ENCODE measurements at regions not wholly inside any gene's neighbourhood (a gene's known extent, or its start where the extent isn't known, plus 50 kb on each side); places are given as distances from the start of the nearest gene placed in this dataset.

GRCh38 chr9:120257483-120257882 lies 322.5 kb downstream of the CDK5RAP2 start:
- no peak overlapping the region for H3K27ac ChIP-seq (ENCODE audit: low read length)
- no peak overlapping the region for H3K4me2 ChIP-seq (ENCODE audit: low read length)
- H3K36me3 ChIP-seq (replicated peaks; ENCODE audit: low read depth, low read length): no peaks in the 10 kb centered on the region
- H3K4me1 ChIP-seq (ENCODE audit: low read length): peaks cover 17% of the 10 kb centered on the region
- H4K20me1 ChIP-seq (ENCODE audit: insufficient read depth, low read length): no peaks in the 10 kb centered on the region; the same call in 1 of the 2 replicates
- peaks cover 28% of the 10 kb centered on the region for H3K27me3 ChIP-seq (ENCODE audit: low read depth, low read length)
- no peaks in the 10 kb centered on the region for H3K79me2 ChIP-seq (ENCODE audit: low read length)
- H2AFZ ChIP-seq (ENCODE audit: low read depth, low read length): no peak overlapping the region
- H3K4me3 ChIP-seq (ENCODE audit: low read length): no peak overlapping the region
- no peak for TF ChIP-seq EZH2phosphoT487 (IDR thresholded peaks at IDR 0.05; ENCODE audit: low read depth)
- TF ChIP-seq CTCF (IDR thresholded peaks at IDR 0.05; ENCODE audit: low read depth, low read length): no peak
- no peaks in the 10 kb centered on the region for H3K9me3 ChIP-seq (ENCODE audit: insufficient read depth, low read length)
- H3K9ac ChIP-seq (ENCODE audit: low read length): no peak overlapping the region

GRCh38 chr9:120256146-120256545 lies 323.8 kb downstream of the CDK5RAP2 start:
- no peak for TF ChIP-seq CTCF (IDR thresholded peaks at IDR 0.05; ENCODE audit: low read depth, low read length)
- TF ChIP-seq EZH2phosphoT487 (IDR thresholded peaks at IDR 0.05; ENCODE audit: low read depth): no peak
- no peak overlapping the region for H3K9ac ChIP-seq (ENCODE audit: low read length)
- no peaks in the 10 kb centered on the region for H3K9me3 ChIP-seq (ENCODE audit: insufficient read depth, low read length)
- H3K27me3 ChIP-seq (ENCODE audit: low read depth, low read length): peaks cover 33% of the 10 kb centered on the region
- H4K20me1 ChIP-seq (ENCODE audit: insufficient read depth, low read length): no peaks in the 10 kb centered on the region; the same call in 1 of the 2 replicates
- no peaks in the 10 kb centered on the region for H3K79me2 ChIP-seq (ENCODE audit: low read length)
- no peak overlapping the region for H2AFZ ChIP-seq (ENCODE audit: low read depth, low read length)
- no peak overlapping the region for H3K4me2 ChIP-seq (ENCODE audit: low read length)
- H3K36me3 ChIP-seq (replicated peaks; ENCODE audit: low read depth, low read length): no peaks in the 10 kb centered on the region
- peaks cover 17% of the 10 kb centered on the region for H3K4me1 ChIP-seq (ENCODE audit: low read length)
- H3K27ac ChIP-seq (ENCODE audit: low read length): no peak overlapping the region
- H3K4me3 ChIP-seq (ENCODE audit: low read length): no peak overlapping the region

- Histone ChIP-seq H2AFZ (ENCODE audit: low read depth, low read length) (no peak overlapping the region), H3K36me3 (replicated peaks; ENCODE audit: low read depth, low read length) (no peaks in the 10 kb centered on the region), H3K9ac (ENCODE audit: low read length) (no peak overlapping the region), H3K79me2 (ENCODE audit: low read length) (no peaks in the 10 kb centered on the region), H3K4me1 (ENCODE audit: low read length) (no peaks in the 10 kb centered on the region), H4K20me1 (ENCODE audit: insufficient read depth, low read length) (no peaks in the 10 kb centered on the region), H3K27ac (ENCODE audit: low read length) (no peak overlapping the region), H3K9me3 (ENCODE audit: insufficient read depth, low read length) (no peaks in the 10 kb centered on the region), H3K4me2 (ENCODE audit: low read length) (no peak overlapping the region), H3K27me3 (ENCODE audit: low read depth, low read length) (peaks cover 29% of the 10 kb centered on the region), H3K4me3 (ENCODE audit: low read length) (no peak overlapping the region)
- TF ChIP-seq CTCF (IDR thresholded peaks at IDR 0.05; ENCODE audit: low read depth, low read length): no peak
- TF ChIP-seq EZH2phosphoT487 (IDR thresholded peaks at IDR 0.05; ENCODE audit: low read depth): no peak
Observed at GRCh38 chr9:120252248-120252647, 327.7 kb downstream of the CDK5RAP2 start.

- TF ChIP-seq EZH2phosphoT487 (IDR thresholded peaks at IDR 0.05; ENCODE audit: low read depth) (no peak), CTCF (IDR thresholded peaks at IDR 0.05; ENCODE audit: low read depth, low read length) (no peak)
- no peaks in the 10 kb centered on the region for H3K79me2 ChIP-seq (ENCODE audit: low read length)
Observed at GRCh38 chr9:120242116-120242811, 337.7 kb downstream of the CDK5RAP2 start.

More at GRCh38 chr9:120242116-120242811, 337.7 kb downstream of the CDK5RAP2 start:
- H3K27me3 ChIP-seq (ENCODE audit: low read depth, low read length): peaks cover 9% of the 10 kb centered on the region; the same call in 1 of the 2 replicates
- H3K9me3 ChIP-seq (ENCODE audit: insufficient read depth, low read length): no peaks in the 10 kb centered on the region
- H2AFZ ChIP-seq (ENCODE audit: low read depth, low read length): no peak overlapping the region
- H3K4me3 ChIP-seq (ENCODE audit: low read length): no peak overlapping the region
- H3K4me2 ChIP-seq (ENCODE audit: low read length): no peak overlapping the region
- no peaks in the 10 kb centered on the region for H4K20me1 ChIP-seq (ENCODE audit: insufficient read depth, low read length)
- no peak overlapping the region for H3K27ac ChIP-seq (ENCODE audit: low read length)
- H3K36me3 ChIP-seq (replicated peaks; ENCODE audit: low read depth, low read length): no peaks in the 10 kb centered on the region
- H3K9ac ChIP-seq (ENCODE audit: low read length): no peak overlapping the region
- H3K4me1 ChIP-seq (ENCODE audit: low read length): no peaks in the 10 kb centered on the region

All from OCI-LY3 (cell line).